Bone marrow (tissue), 2 donors: ENCODE measurements at regions not wholly inside any gene's neighbourhood (a gene's known extent, or its start where the extent isn't known, plus 50 kb on each side); places are given as distances from the start of the nearest gene placed in this dataset.
"Not testable (repeated sequence)": the region's sequence is repeated elsewhere in the genome, so short reads cannot be mapped to it uniquely, and the experiment has no call there.

Experiments
- DNase-seq, 2 donors: peaks; one replicate each; lab custom pipeline; 2025; lab: John Stamatoyannopoulos, UW

DNA sequence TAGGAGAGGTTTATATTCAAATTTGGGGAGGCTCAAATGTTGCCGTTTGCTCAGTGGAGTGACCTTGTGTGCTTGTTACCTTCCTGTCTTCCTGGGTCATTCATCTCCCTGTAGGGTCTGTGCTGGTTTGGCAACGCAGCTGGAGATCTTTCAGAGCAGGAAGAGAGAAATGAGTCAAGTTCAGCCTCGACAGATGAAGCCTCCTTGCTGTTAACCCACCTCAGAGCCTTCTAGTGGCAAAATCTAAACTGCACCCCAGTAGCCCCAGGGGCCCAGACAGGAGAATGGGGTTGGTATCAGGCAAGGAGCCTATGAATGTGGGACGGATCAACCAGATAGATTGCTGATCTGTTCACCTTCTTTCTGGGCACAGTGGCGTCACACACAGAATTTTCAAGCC lies 999.3 kb downstream of the VRK1 start:
- no peak for DNase-seq

GRCh38 chr14:97798176-97798575 lies 1001.0 kb downstream of the VRK1 start:
- no peak for DNase-seq

DNA sequence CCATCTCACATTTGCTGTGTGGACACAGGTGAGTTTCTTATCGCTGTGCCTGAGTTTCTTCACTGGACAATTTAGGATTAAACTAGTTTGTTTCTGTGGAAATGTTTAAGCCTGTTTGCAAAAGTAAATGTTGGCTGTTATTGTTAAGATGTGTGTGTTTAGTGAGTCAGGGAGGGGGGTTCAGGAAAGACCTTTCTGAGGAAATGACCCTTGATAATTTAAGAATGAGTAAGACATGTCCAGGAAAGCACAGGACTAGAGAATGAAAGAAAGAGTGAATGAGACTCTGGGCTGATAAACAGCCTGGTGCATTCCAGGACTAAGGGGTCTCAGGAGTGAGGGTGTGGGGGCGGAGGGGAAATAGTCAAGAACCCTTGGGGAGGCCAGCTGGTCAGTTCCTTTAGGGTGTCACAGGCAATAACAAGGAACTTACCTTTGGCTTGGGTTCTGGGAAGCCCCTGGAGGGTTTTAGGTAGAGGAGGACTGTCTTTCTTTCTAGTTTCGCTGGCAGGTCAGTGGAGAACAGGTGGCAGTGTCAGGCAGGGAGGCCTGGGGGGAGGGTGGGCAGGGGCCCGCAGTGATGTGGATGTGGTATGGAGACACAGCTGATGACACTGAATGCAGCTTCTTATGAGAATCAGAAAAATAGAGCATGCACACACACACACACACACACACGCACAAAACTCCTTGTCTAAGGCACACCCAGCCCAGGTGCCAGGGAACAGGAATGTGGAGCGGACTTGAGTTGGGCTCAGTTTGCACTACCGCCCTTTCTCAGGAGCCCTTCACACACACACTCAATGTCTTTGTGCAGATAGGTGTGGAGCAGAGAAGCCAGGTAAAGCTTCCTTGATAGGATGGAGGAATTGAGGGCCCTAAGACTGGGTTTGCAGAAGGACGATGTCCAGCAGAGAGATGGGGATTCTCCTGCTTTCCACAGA lies 1005.5 kb downstream of the VRK1 start:
- DNase-seq = no peak

GRCh38 chr14:97804056-97804455 lies 1006.9 kb downstream of the VRK1 start:
- no peak for DNase-seq

- DNase-seq = no peak
Measured at GRCh38 chr14:97806891-97807290, 1009.7 kb downstream of the VRK1 start.

DNA sequence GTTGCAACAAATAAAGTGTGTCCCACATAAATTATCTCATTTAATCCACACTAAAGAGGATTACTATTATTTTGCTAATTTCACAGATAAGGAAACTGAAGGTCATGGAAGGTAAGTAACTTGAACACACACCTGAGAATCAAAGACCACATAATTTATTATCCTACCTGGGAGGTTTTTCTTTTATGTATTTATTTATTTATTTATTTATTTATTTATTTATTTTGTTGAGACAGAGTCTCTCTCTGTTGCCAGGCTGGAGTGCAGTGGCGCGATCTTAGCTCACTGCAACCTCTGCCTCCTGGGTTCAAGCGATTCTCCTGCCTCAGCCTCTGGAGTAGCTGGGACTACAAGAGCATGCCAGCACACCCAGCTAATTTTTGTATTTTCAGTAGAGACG lies 1011.4 kb downstream of the VRK1 start:
- not testable (repeated sequence) for DNase-seq

DNA sequence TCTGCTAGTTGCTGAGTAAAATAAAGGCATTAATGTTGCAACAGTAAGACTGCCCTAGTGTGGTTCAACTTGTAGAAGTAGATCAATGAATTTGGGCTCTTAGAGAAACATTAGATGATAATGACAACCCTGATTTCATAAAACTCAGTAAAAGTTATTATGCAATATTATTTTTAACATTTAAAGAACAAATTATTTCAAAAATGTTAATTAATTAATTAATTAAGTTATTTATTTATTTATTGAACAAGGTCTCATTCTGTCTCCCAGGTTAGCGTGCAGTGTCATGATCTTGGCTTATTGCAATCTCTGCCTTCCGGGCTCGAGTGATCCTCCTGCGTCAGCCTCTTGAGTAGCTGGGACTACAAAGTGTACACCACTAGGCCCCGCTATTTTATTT lies 1016.4 kb downstream of the VRK1 start:
- DNase-seq = no peak

GRCh38 chr14:97820781-97821180 lies 1023.6 kb downstream of the VRK1 start:
- no peak for DNase-seq

GRCh38 chr14:97824218-97824617 lies 1027.0 kb downstream of the VRK1 start:
- no peak for DNase-seq

- DNase-seq = no peak
Measured at GRCh38 chr14:97827746-97828145, 1030.6 kb downstream of the VRK1 start.

- no peak for DNase-seq
Measured at GRCh38 chr14:97832776-97833175, 1035.6 kb downstream of the VRK1 start.

- no peak for DNase-seq
Measured at GRCh38 chr14:97838986-97839385, 1041.8 kb downstream of the VRK1 start.

GRCh38 chr14:97840159-97840558 lies 1043.0 kb downstream of the VRK1 start:
- no peak for DNase-seq

DNA sequence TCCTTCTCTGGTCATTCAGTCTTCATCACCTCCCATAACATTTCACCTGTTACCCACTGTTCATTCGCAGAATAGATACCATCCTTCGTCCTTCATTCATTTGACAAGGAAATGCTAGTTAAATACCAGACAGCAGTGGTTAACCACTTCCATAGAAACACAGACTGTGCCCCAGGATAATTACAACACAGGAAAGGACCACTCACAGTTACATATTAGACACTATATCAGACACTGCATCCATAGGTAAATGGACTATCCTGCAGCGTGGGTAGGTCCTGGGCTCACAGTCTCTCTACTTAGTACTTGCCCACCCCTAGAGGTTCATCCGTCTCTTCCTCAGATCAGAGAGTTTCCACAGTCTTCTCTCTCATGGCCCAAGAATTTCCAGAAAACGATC lies 1044.6 kb downstream of the VRK1 start:
- no peak for DNase-seq

- no peak for DNase-seq
Measured at GRCh38 chr14:97843066-97843465, 1045.9 kb downstream of the VRK1 start.

- DNase-seq = no peak
Measured at GRCh38 chr14:97844042-97844441, 1046.9 kb downstream of the VRK1 start.

- DNase-seq = no peak
Measured at GRCh38 chr14:97846156-97846555, 1049.0 kb downstream of the VRK1 start.

DNA sequence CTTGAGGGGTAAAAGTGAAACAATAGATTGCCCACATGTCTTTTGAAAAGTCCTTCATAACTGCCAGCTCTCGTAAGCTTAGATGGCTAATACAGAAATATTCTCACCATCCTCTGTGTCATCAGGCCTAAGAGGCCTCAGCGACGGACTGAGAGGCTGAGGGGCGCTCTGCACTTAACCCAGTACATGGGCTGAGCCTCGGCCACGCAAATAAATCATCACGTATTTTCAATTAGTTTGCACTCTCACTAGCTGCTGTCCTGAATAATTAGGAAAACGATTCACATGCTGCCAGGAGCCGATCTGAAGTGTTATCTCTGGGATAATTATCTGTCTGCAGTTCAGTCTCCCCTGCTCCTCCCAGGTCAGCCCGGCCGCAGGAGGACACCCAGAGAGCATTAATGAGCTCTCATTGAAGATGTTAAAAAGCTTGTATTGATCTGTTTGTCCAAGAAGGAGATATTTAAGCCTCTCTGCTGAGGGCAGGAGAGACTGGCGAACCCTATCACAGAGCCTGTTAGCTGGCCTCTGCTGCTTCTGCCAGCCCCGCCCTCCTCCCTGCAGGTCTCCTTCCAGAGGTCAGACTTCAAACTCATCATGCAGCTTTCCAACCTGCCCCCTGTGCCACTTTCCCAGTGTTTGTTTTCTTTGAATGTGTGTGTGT lies 1051.3 kb downstream of the VRK1 start:
- no peak for DNase-seq

- no peak for DNase-seq
Measured at GRCh38 chr14:97850466-97850865, 1053.3 kb downstream of the VRK1 start.

GRCh38 chr14:97850886-97851285 lies 1053.7 kb downstream of the VRK1 start:
- no peak for DNase-seq

- no peak for DNase-seq
Measured at GRCh38 chr14:97851428-97851995, 1054.3 kb downstream of the VRK1 start.

DNA sequence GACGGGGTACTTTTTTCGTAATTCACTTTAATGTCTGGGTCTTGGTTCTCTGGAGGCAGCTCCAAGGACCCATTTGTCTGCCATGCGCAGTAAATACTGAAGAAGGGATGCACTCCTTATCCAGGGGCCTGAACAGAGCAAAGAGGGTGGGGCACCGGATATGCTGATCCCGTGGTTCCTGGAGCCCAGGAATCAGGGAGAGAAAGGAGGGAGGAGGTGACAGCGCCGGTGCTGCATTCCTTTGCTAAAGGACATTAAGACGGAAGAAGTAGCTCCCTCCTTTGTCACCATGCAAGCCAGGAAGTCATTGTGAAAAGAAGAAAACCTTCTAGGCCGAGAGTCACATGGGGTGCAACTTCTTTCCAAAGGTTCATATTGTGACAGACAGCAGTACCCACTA lies 1057.7 kb downstream of the VRK1 start:
- DNase-seq = no peak

DNA sequence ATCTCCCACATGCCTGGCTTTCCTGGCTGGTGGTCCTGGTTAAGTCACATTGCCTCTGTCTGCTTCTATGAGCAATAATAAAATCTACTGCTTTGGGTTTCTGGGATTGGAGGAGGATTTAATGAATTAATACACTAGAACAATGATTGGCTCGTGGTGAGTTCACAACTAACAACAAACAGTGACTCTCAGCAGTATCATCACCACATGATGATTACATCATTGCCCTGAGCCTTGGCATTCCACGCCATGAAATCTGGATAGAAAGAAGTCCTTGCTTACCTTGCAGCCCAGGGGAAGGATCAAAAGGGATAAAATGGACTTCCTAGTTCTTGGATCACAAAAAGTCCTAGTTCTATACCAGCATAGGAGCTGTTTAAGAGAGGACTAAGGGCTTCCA lies 1069.0 kb downstream of the VRK1 start:
- no peak for DNase-seq
